ENCODE measurements at regions not wholly inside any gene's neighbourhood (a gene's known extent, or its start where the extent isn't known, plus 50 kb on each side); places are given as distances from the start of the nearest gene placed in this dataset.
A peak's percentile ranks its signal among the peaks of the same experiment; 100 is the strongest.

DNA sequence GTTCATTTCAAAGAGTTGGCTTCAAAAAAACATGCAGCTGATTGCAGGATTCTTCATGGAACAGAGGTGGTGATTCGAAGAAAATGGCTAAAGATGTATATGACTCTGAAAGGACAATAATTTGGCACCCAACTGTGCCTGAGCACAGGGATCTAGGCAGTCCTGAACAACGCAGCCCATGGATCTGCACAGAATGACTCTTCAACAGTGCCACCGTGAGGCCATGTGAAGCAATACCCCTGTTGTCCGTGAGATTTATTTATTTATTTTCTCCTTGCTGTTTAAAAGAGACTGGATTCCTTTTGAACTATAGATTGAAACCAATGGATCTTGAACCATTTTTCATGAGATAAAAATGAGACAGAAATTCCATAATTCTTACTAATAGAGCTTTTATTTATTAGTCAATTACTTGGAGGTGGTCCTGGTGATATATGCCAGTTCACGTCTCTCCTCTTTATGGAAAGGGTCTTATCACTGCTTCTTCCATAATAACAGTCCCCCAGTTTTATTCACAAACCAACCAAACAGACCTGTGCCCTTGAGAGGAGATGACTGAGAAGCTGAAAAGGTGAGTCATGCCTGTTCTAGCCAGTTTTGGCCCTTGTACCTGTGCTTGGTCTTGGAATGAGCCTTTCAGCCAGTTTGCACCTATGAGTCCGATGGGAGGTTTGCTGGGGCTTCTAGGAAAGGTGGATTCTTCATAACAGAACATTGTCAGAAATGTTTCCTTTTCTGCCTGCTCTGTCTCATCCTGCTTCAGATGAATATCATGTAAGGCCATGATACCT is 1598.3 kb downstream of the AACS start:
- Histone ChIP-seq H3K4me1 (ENCODE audit: control extremely low read depth in 1 of 4, control insufficient read depth in 4 of 4, insufficient read depth in 4 of 4, low read length in 3 of 4) (no peaks in the 10 kb centered on the region), H3K9me3 (ENCODE audit: control extremely low read depth in 1 of 5, control insufficient read depth in 4 of 5, insufficient read depth in 2 of 5, low read depth in 1 of 5, low read length in 4 of 5) (peaks cover 0 to 6% (median 4%) of the 10 kb centered on the region in 5 experiments), H3K27ac (ENCODE audit: insufficient read depth in 1 of 2, low read depth in 1 of 2, low read length in 2 of 2, poor library complexity in 1 of 2, severe bottlenecking in 2 of 2) (no peak overlapping the region), H3K27me3 (replicated peaks in 2 of 5; ENCODE audit: control insufficient read depth in 4 of 5, insufficient read depth in 5 of 5, low read length in 4 of 5) (no peaks in the 10 kb centered on the region), H3K36me3 (ENCODE audit: control insufficient read depth in 4 of 4, insufficient read depth in 4 of 4, low read length in 3 of 4) (no peaks in the 10 kb centered on the region), H3K4me3 (ENCODE audit: control insufficient read depth in 1 of 7, extremely low read depth in 1 of 7, insufficient read depth in 4 of 7, low read depth in 2 of 7, low read length in 6 of 7) (no peak overlapping the region)
- ChIA-PET POLR2A (no interaction called here), CTCF (no interaction called here)
- peak in 2 of 3 donors; percentile 22 to 23 for DNase-seq
- 38% methylated on average over 2 of the region's 6 CpGs for WGBS (ENCODE audit: insufficient coverage)

DNA sequence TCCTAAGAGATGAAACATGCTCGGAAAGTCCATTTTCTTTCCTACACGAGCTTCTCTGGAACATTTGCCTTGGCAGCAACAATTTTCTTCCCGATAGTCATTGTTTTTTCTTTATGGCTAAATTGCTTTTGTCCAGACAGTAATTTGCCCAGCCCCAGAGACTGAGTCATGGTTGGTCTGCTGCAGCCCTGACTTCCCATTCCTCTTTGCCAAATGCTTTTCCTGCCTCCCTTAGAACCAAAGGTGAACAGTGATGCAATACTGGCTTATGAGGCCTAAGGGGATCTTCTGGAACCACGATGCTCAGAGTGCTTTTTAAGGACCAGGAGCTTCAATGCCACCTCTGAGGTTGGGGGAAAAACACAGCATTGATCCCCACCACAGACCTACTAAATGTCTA is 1599.6 kb upstream of the TMEM132C start:
- WGBS (ENCODE audit: insufficient coverage) = 97% methylated on average over 3 of the region's 4 CpGs
- H3K9me3 ChIP-seq (ENCODE audit: control extremely low read depth in 1 of 5, control insufficient read depth in 4 of 5, insufficient read depth in 2 of 5, low read depth in 1 of 5, low read length in 4 of 5) = peaks cover 0 to 4% (median 4%) of the 10 kb centered on the region in 5 experiments
- H3K27me3 ChIP-seq (replicated peaks in 2 of 5; ENCODE audit: control insufficient read depth in 4 of 5, insufficient read depth in 5 of 5, low read length in 4 of 5) = no peaks in the 10 kb centered on the region
- no peak for DNase-seq
- POLR2A ChIA-PET = no interaction called here
- H3K4me1 ChIP-seq (ENCODE audit: control extremely low read depth in 1 of 4, control insufficient read depth in 4 of 4, insufficient read depth in 4 of 4, low read length in 3 of 4) = no peaks in the 10 kb centered on the region
- H3K27ac ChIP-seq (ENCODE audit: insufficient read depth in 1 of 2, low read depth in 1 of 2, low read length in 2 of 2, poor library complexity in 1 of 2, severe bottlenecking in 2 of 2) = no peak overlapping the region
- no peak overlapping the region for H3K4me3 ChIP-seq (ENCODE audit: control insufficient read depth in 1 of 7, extremely low read depth in 1 of 7, insufficient read depth in 4 of 7, low read depth in 2 of 7, low read length in 6 of 7)
- H3K36me3 ChIP-seq (ENCODE audit: control insufficient read depth in 4 of 4, insufficient read depth in 4 of 4, low read length in 3 of 4) = no peaks in the 10 kb centered on the region
- CTCF ChIA-PET = no interaction called here

- ChIA-PET POLR2A (no interaction called here), CTCF (no interaction called here)
- H3K27me3 ChIP-seq (replicated peaks in 2 of 5; ENCODE audit: control insufficient read depth in 4 of 5, insufficient read depth in 5 of 5, low read length in 4 of 5) = no peaks in the 10 kb centered on the region
- H3K9me3 ChIP-seq (ENCODE audit: control extremely low read depth in 1 of 5, control insufficient read depth in 4 of 5, insufficient read depth in 2 of 5, low read depth in 1 of 5, low read length in 4 of 5) = no peaks in the 10 kb centered on the region
- H3K36me3 ChIP-seq (ENCODE audit: control insufficient read depth in 4 of 4, insufficient read depth in 4 of 4, low read length in 3 of 4) = no peaks in the 10 kb centered on the region
- H3K4me3 ChIP-seq (ENCODE audit: control insufficient read depth in 1 of 7, extremely low read depth in 1 of 7, insufficient read depth in 4 of 7, low read depth in 2 of 7, low read length in 6 of 7) = no peak overlapping the region
- no CpG with 5 or more reads among the region's 1 CpG for WGBS (ENCODE audit: insufficient coverage)
- no peak for DNase-seq
- no peak overlapping the region for H3K27ac ChIP-seq (ENCODE audit: insufficient read depth in 1 of 2, low read depth in 1 of 2, low read length in 2 of 2, poor library complexity in 1 of 2, severe bottlenecking in 2 of 2)
- no peaks in the 10 kb centered on the region for H3K4me1 ChIP-seq (ENCODE audit: control extremely low read depth in 1 of 4, control insufficient read depth in 4 of 4, insufficient read depth in 4 of 4, low read length in 3 of 4)
Observed at GRCh38 chr12:126668538-126668937, 1598.4 kb upstream of the TMEM132C start.

GRCh38 chr12:126668961-126669360 is 1598.0 kb upstream of the TMEM132C start:
- CTCF ChIA-PET = no interaction called here
- 100% methylated on average over 2 of the region's 2 CpGs for WGBS (ENCODE audit: insufficient coverage)
- POLR2A ChIA-PET = no interaction called here
- H3K9me3 ChIP-seq (ENCODE audit: control extremely low read depth in 1 of 5, control insufficient read depth in 4 of 5, insufficient read depth in 2 of 5, low read depth in 1 of 5, low read length in 4 of 5) = no peaks in the 10 kb centered on the region
- H3K36me3 ChIP-seq (ENCODE audit: control insufficient read depth in 4 of 4, insufficient read depth in 4 of 4, low read length in 3 of 4) = no peaks in the 10 kb centered on the region
- no peak for DNase-seq
- H3K4me3 ChIP-seq (ENCODE audit: control insufficient read depth in 1 of 7, extremely low read depth in 1 of 7, insufficient read depth in 4 of 7, low read depth in 2 of 7, low read length in 6 of 7) = no peak overlapping the region
- no peak overlapping the region for H3K27ac ChIP-seq (ENCODE audit: insufficient read depth in 1 of 2, low read depth in 1 of 2, low read length in 2 of 2, poor library complexity in 1 of 2, severe bottlenecking in 2 of 2)
- H3K27me3 ChIP-seq (replicated peaks in 2 of 5; ENCODE audit: control insufficient read depth in 4 of 5, insufficient read depth in 5 of 5, low read length in 4 of 5) = no peaks in the 10 kb centered on the region
- H3K4me1 ChIP-seq (ENCODE audit: control extremely low read depth in 1 of 4, control insufficient read depth in 4 of 4, insufficient read depth in 4 of 4, low read length in 3 of 4) = no peaks in the 10 kb centered on the region

DNA sequence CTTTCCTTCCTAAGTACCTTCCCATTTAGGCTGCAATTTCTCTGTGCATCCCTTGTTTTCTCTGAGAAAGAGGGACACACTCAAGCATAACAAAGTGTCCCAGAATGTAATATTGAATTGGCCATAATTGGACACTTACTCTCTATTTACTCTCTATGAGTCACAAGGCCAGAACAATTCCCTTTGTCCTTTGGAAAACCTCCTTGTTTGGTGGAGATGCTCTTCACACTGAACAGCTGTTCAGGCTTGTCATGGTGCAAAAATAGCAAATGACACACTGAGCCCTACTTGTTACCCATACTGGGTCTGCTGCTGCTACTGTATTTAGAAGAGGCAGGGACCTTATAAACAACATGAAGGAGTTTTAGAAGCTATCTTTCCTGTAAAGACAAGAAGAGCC is 1590.5 kb upstream of the TMEM132C start:
- no peaks in the 10 kb centered on the region for H3K36me3 ChIP-seq (ENCODE audit: control insufficient read depth in 4 of 4, insufficient read depth in 4 of 4, low read length in 3 of 4)
- no peak for DNase-seq
- H3K9me3 ChIP-seq (ENCODE audit: control extremely low read depth in 1 of 5, control insufficient read depth in 4 of 5, insufficient read depth in 2 of 5, low read depth in 1 of 5, low read length in 4 of 5) = no peaks in the 10 kb centered on the region
- ChIA-PET POLR2A (no interaction called here), CTCF (no interaction called here)
- no peak overlapping the region for H3K4me3 ChIP-seq (ENCODE audit: control insufficient read depth in 1 of 7, extremely low read depth in 1 of 7, insufficient read depth in 4 of 7, low read depth in 2 of 7, low read length in 6 of 7)
- H3K27me3 ChIP-seq (replicated peaks in 2 of 5; ENCODE audit: control insufficient read depth in 4 of 5, insufficient read depth in 5 of 5, low read length in 4 of 5) = no peaks in the 10 kb centered on the region
- H3K4me1 ChIP-seq (ENCODE audit: control extremely low read depth in 1 of 4, control insufficient read depth in 4 of 4, insufficient read depth in 4 of 4, low read length in 3 of 4) = no peaks in the 10 kb centered on the region
- H3K27ac ChIP-seq (ENCODE audit: insufficient read depth in 1 of 2, low read depth in 1 of 2, low read length in 2 of 2, poor library complexity in 1 of 2, severe bottlenecking in 2 of 2) = no peak overlapping the region

- Histone ChIP-seq H3K27me3 (replicated peaks in 2 of 5; ENCODE audit: control insufficient read depth in 4 of 5, insufficient read depth in 5 of 5, low read length in 4 of 5) (no peaks in the 10 kb centered on the region), H3K4me1 (ENCODE audit: control extremely low read depth in 1 of 4, control insufficient read depth in 4 of 4, insufficient read depth in 4 of 4, low read length in 3 of 4) (no peaks in the 10 kb centered on the region), H3K4me3 (ENCODE audit: control insufficient read depth in 1 of 7, extremely low read depth in 1 of 7, insufficient read depth in 4 of 7, low read depth in 2 of 7, low read length in 6 of 7) (no peak overlapping the region), H3K9me3 (ENCODE audit: control extremely low read depth in 1 of 5, control insufficient read depth in 4 of 5, insufficient read depth in 2 of 5, low read depth in 1 of 5, low read length in 4 of 5) (peaks cover 0 to 3% (median 0%) of the 10 kb centered on the region in 5 experiments), H3K27ac (ENCODE audit: insufficient read depth in 1 of 2, low read depth in 1 of 2, low read length in 2 of 2, poor library complexity in 1 of 2, severe bottlenecking in 2 of 2) (no peak overlapping the region), H3K36me3 (ENCODE audit: control insufficient read depth in 4 of 4, insufficient read depth in 4 of 4, low read length in 3 of 4) (no peaks in the 10 kb centered on the region)
- ChIA-PET POLR2A (no interaction called here), CTCF (no interaction called here)
- 50% methylated on average over 1 of the region's 2 CpGs for WGBS (ENCODE audit: insufficient coverage)
- DNase-seq = no peak
Observed at GRCh38 chr12:126681676-126682075, 1585.3 kb upstream of the TMEM132C start.

DNA sequence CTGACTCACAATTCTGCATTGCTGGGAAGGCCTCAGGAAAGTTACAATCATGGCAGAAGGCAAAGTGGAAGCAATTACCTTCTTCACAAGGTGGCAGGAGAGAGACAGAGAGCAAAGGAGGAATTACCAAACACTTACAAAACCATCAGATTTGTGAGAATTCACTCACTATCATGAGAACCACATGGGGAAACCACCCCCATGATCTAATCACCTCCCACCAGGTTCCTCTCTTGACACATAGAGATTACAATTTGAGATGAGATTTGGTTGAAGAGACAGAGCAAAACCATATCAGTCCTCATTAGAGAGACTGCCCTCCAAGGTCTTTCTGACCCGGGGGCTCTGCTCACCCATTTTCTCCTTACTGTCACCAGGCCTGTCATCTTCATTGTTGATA is 1582.3 kb upstream of the TMEM132C start:
- Histone ChIP-seq H3K27ac (ENCODE audit: insufficient read depth in 1 of 2, low read depth in 1 of 2, low read length in 2 of 2, poor library complexity in 1 of 2, severe bottlenecking in 2 of 2) (no peak overlapping the region), H3K4me1 (ENCODE audit: control extremely low read depth in 1 of 4, control insufficient read depth in 4 of 4, insufficient read depth in 4 of 4, low read length in 3 of 4) (no peaks in the 10 kb centered on the region), H3K36me3 (ENCODE audit: control insufficient read depth in 4 of 4, insufficient read depth in 4 of 4, low read length in 3 of 4) (no peaks in the 10 kb centered on the region), H3K9me3 (ENCODE audit: control extremely low read depth in 1 of 5, control insufficient read depth in 4 of 5, insufficient read depth in 2 of 5, low read depth in 1 of 5, low read length in 4 of 5) (peaks cover 0 to 3% (median 0%) of the 10 kb centered on the region in 5 experiments), H3K27me3 (replicated peaks in 2 of 5; ENCODE audit: control insufficient read depth in 4 of 5, insufficient read depth in 5 of 5, low read length in 4 of 5) (no peaks in the 10 kb centered on the region), H3K4me3 (ENCODE audit: control insufficient read depth in 1 of 7, extremely low read depth in 1 of 7, insufficient read depth in 4 of 7, low read depth in 2 of 7, low read length in 6 of 7) (no peak overlapping the region)
- no peak for DNase-seq
- no CpG with 5 or more reads among the region's 1 CpG for WGBS (ENCODE audit: insufficient coverage)
- CTCF ChIA-PET = no interaction called here
- POLR2A ChIA-PET = no interaction called here

All from common myeloid progenitor, CD34-positive (primary cell).